H1 (cell line): ENCODE measurements at regions not wholly inside any gene's neighbourhood (a gene's known extent, or its start where the extent isn't known, plus 50 kb on each side); places are given as distances from the start of the nearest gene placed in this dataset.

ENCODE experiments used
- BACH1 ChIP-seq: IDR thresholded peaks from 2 replicates; pipeline ENCODE4 v1.6.1; 2012; ENCODE audit warnings: low read length, improper control_type of control experiment
- BCL11A ChIP-seq, 2 experiments: IDR thresholded peaks; one replicate each; pipeline ENCODE4 v1.6.1; 2011; ENCODE audit warnings: low read depth in 2 of 2, low read length in 2 of 2, mild to moderate bottlenecking in 2 of 2
- BRCA1 ChIP-seq: IDR thresholded peaks from 2 replicates; pipeline ENCODE4 v1.6.1; 2012; ENCODE audit warnings: low read depth, low read length, improper control_type of control experiment
- CTCF ChIP-seq, 3 experiments: IDR thresholded peaks; 1 replicate in 2 of 3; 2 replicates in 1 of 3; pipeline versions ENCODE4 v1.5.1 to v1.6.1; 2011; ENCODE audit warnings: low read length in 3 of 3, mild to moderate bottlenecking in 3 of 3, inconsistent platforms in 2 of 3, low read depth in 1 of 3, moderate library complexity in 1 of 3; ENCODE audit not compliant: insufficient read depth in 1 of 3; ENCODE audit errors: control extremely low read depth in 1 of 3
- EZH2 ChIP-seq: fragments of 200-600 bp; sonication (generic); IDR thresholded peaks from 2 replicates; pipeline ENCODE4 v1.7.1; 2012; ENCODE audit warnings: low read depth, mild to moderate bottlenecking, moderate library complexity, low read length, inconsistent platforms; ENCODE audit not compliant: severe bottlenecking
- GABPA ChIP-seq: IDR thresholded peaks from 2 replicates; pipeline ENCODE4 v1.6.1; 2011; ENCODE audit warnings: mild to moderate bottlenecking, low read length, moderate library complexity, borderline replicate concordance; ENCODE audit not compliant: insufficient read depth
- GTF2F1 ChIP-seq: IDR thresholded peaks from 2 replicates; pipeline ENCODE4 v1.6.1; 2012; ENCODE audit warnings: low read depth, low read length, improper control_type of control experiment, borderline replicate concordance
- NRF1 ChIP-seq: IDR thresholded peaks from 2 replicates; pipeline ENCODE4 v1.6.1; 2011; ENCODE audit warnings: mild to moderate bottlenecking, low read depth, low read length, improper control_type of control experiment
- POLR2AphosphoS5 ChIP-seq: IDR thresholded peaks from 2 replicates; pipeline ENCODE4 v1.6.1; 2011; ENCODE audit warnings: low read depth, low read length
- RFX5 ChIP-seq: IDR thresholded peaks from 2 replicates; pipeline ENCODE4 v1.6.1; 2011; ENCODE audit warnings: low read depth, low read length, improper control_type of control experiment, borderline replicate concordance
- TAF1 ChIP-seq: IDR thresholded peaks from 2 replicates; pipeline ENCODE4 v1.6.1; 2011; ENCODE audit warnings: mild to moderate bottlenecking, low read depth, low read length

GRCh38 chr11:37404231-37404630, 806.2 kb upstream of the RAG2 start (continued):
- TF ChIP-seq BACH1 (no peak), GTF2F1 (no peak), NRF1 (no peak), POLR2AphosphoS5 (no peak), GABPA (no peak), CTCF (IDR thresholded peaks at IDR 0.05; ENCODE audit: control extremely low read depth in 1 of 3, insufficient read depth in 1 of 3, low read depth in 1 of 3, low read length in 3 of 3) (no peak), EZH2 (no peak), BRCA1 (no peak), TAF1 (no peak), BCL11A (IDR thresholded peaks at IDR 0.05; ENCODE audit: low read depth in 2 of 2, low read length in 2 of 2) (no peak), RFX5 (no peak)
